Liver (tissue), 8 donors: ENCODE measurements at regions not wholly inside any gene's neighbourhood (a gene's known extent, or its start where the extent isn't known, plus 50 kb on each side); places are given as distances from the start of the nearest gene placed in this dataset.

ENCODE experiments used
- DNase-seq: peaks from one replicate; pipeline ENCODE4 v3.0.0-alpha.2; 2017; ENCODE audit warnings: low spot score
- H3K27ac ChIP-seq, 2 donors: one replicate each; pipeline ENCODE4 v1.7.0; 2013; ENCODE audit warnings: inconsistent platforms in 2 of 2, low read length in 2 of 2, control low read depth in 1 of 2, low read depth in 1 of 2, mild to moderate bottlenecking in 1 of 2
- H3K27me3 ChIP-seq, 4 donors: one replicate each; pipeline versions ENCODE4 v1.6.1 to v1.7.0; 2013; ENCODE audit warnings: low read length in 3 of 4, inconsistent platforms in 1 of 4, mild to moderate bottlenecking in 1 of 4, moderate library complexity in 1 of 4; ENCODE audit not compliant: control insufficient read depth in 4 of 4, insufficient read depth in 4 of 4
- H3K36me3 ChIP-seq, 4 donors: one replicate each; pipeline versions ENCODE4 v1.6.1 to v1.7.0; 2013; ENCODE audit warnings: low read length in 3 of 4, mild to moderate bottlenecking in 3 of 4, low read depth in 1 of 4, moderate library complexity in 1 of 4; ENCODE audit not compliant: control insufficient read depth in 4 of 4, insufficient read depth in 3 of 4
- H3K4me1 ChIP-seq, 4 donors: one replicate each; pipeline versions ENCODE4 v1.6.1 to v1.7.0; 2013; ENCODE audit warnings: low read length in 3 of 4, mild to moderate bottlenecking in 3 of 4, moderate library complexity in 1 of 4; ENCODE audit not compliant: control insufficient read depth in 4 of 4, insufficient read depth in 4 of 4
- H3K4me3 ChIP-seq, 3 donors: one replicate each; pipeline versions ENCODE4 v1.6.1 to v1.7.0; 2013; ENCODE audit warnings: low read length in 3 of 3, control low read depth in 1 of 3, low read depth in 1 of 3, mild to moderate bottlenecking in 1 of 3
- H3K9ac ChIP-seq, 2 donors: one replicate each; pipeline ENCODE4 v1.7.0; 2013; ENCODE audit warnings: low read length in 2 of 2, mild to moderate bottlenecking in 2 of 2, moderate library complexity in 2 of 2, control low read depth in 1 of 2, low read depth in 1 of 2
- H3K9me3 ChIP-seq, 4 donors: one replicate each; pipeline versions ENCODE4 v1.6.1 to v1.7.0; 2013; ENCODE audit warnings: low read length in 3 of 4; ENCODE audit not compliant: control insufficient read depth in 4 of 4
- EGR1 ChIP-seq, 2 donors: IDR thresholded peaks; 2 replicates each; pipeline ENCODE4 v1.6.1; 2016 to 2018; ENCODE audit warnings: antibody characterized with exemption in 2 of 2, low read depth in 2 of 2
- FOXA1 ChIP-seq: IDR thresholded peaks from 2 replicates; pipeline ENCODE4 v1.6.1; 2016; ENCODE audit warnings: antibody characterized with exemption
- FOXA2 ChIP-seq: IDR thresholded peaks from 2 replicates; pipeline ENCODE4 v1.6.1; 2016; ENCODE audit warnings: antibody characterized with exemption
- GABPA ChIP-seq, 2 donors: IDR thresholded peaks in 1 of 2; conservative IDR thresholded peaks in 1 of 2; 2 replicates each; pipeline ENCODE4 v1.6.1; 2016; ENCODE audit warnings: antibody characterized with exemption in 2 of 2, mild to moderate bottlenecking in 1 of 2, moderate library complexity in 1 of 2
- HNF4A ChIP-seq, 2 donors: conservative IDR thresholded peaks; 2 replicates each; pipeline ENCODE4 v1.6.1; 2016; ENCODE audit warnings: antibody characterized with exemption in 2 of 2, mild to moderate bottlenecking in 2 of 2
- HNF4G ChIP-seq: IDR thresholded peaks from 2 replicates; pipeline ENCODE4 v1.6.1; 2016; ENCODE audit warnings: antibody characterized with exemption
- JUND ChIP-seq, 2 donors: IDR thresholded peaks; 2 replicates each; pipeline ENCODE4 v1.6.1; 2016; ENCODE audit warnings: antibody characterized with exemption in 2 of 2
- NR2F2 ChIP-seq: IDR thresholded peaks from 2 replicates; pipeline ENCODE4 v1.6.1; 2016; ENCODE audit warnings: antibody characterized with exemption
- RAD21 ChIP-seq, 2 donors: IDR thresholded peaks; 2 replicates each; pipeline ENCODE4 v1.6.1; 2016; ENCODE audit warnings: antibody characterized with exemption in 2 of 2, mild to moderate bottlenecking in 2 of 2
- RXRA ChIP-seq, 2 donors: IDR thresholded peaks; 2 replicates each; pipeline ENCODE4 v1.6.1; 2017 to 2018; ENCODE audit warnings: antibody characterized with exemption in 2 of 2, mild to moderate bottlenecking in 1 of 2
- SP1 ChIP-seq: IDR thresholded peaks from 2 replicates; pipeline ENCODE4 v1.6.1; 2018; ENCODE audit warnings: antibody characterized with exemption, mild to moderate bottlenecking
- TAF1 ChIP-seq: conservative IDR thresholded peaks from 2 replicates; pipeline ENCODE4 v1.6.1; 2016; ENCODE audit warnings: antibody characterized with exemption, mild to moderate bottlenecking
- YY1 ChIP-seq: IDR thresholded peaks from 2 replicates; pipeline ENCODE4 v1.6.1; 2016; ENCODE audit warnings: antibody characterized with exemption, mild to moderate bottlenecking
- WGBS: extraction: QIAGEN DNeasy Blood & Tissue Kit; methylation state at CpG from one replicate; pipeline ENCODE4 v1.1.7; 2013; 5-methylcytosine and 5-hydroxymethylcytosine counted together
- TF ChIP-seq, protein P1 (sequence below): IDR thresholded peaks from 2 replicates; pipeline ENCODE4 v1.6.1; 2016; ENCODE audit warnings: antibody characterized with exemption
- TF ChIP-seq, protein P2 (sequence below): fragments of 150-350 bp; IDR thresholded peaks from 2 replicates; pipeline ENCODE4 v1.5.1; 2017; ENCODE audit warnings: improper control_type of control experiment, low read depth, low read length; ENCODE audit not compliant: missing input control
- TF ChIP-seq, protein P3 (sequence below): IDR thresholded peaks from 2 replicates; pipeline ENCODE4 v1.6.1; 2016; ENCODE audit warnings: antibody characterized with exemption
- TF ChIP-seq, protein P4 (sequence below): IDR thresholded peaks from 2 replicates; pipeline ENCODE4 v1.6.1; 2016; ENCODE audit warnings: antibody characterized with exemption, mild to moderate bottlenecking
- TF ChIP-seq, protein P5 (sequence below): IDR thresholded peaks from 2 replicates; pipeline ENCODE4 v1.6.1; 2016; ENCODE audit warnings: antibody characterized with exemption
- donor health status: healthy.
- donor health status: healthy.
- donor health status: healthy.
- donor health status: healthy.
- donor health status: healthy.

DNA sequence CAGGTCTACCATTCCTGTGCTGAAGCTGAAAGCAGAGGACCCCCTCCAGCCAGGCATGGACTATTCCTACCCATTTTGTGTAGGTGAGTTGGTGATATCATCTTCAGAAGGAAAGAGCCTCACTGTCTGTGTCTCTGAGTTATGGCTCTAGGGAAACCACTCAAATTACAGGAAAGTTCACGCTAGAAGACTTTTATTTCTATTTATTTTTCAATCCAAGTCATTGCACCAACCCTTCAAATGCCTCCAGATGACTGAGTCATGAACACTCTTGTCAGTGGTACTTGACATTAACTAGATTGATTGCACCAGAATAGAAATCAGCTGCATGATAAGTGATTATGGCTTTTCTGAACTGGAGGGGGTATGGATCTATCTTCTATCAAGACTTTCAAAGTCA lies 338.4 kb downstream of the MBD2 start:
- H3K27me3 ChIP-seq, result peaks cover 0 to 2% (median 0%) of the 10 kb centered on the region in 4 donors
- H3K27ac ChIP-seq, result no peak overlapping the region
- no peak for DNase-seq
- H3K4me1 ChIP-seq, result no peaks in the 10 kb centered on the region
- WGBS, result 69% methylated on average over 1 of the region's 1 CpG
- H3K36me3 ChIP-seq, result no peaks in the 10 kb centered on the region
- TF ChIP-seq TAF1 (no peak), SP1 (no peak), HNF4A (conservative IDR thresholded peaks at IDR 0.05) (no peak), NR2F2 (no peak), JUND (IDR thresholded peaks at IDR 0.05) (no peak), HNF4G (no peak), EGR1 (IDR thresholded peaks at IDR 0.05; ENCODE audit: low read depth in 2 of 2) (no peak), RAD21 (IDR thresholded peaks at IDR 0.05) (no peak), YY1 (no peak), GABPA (IDR thresholded peaks at IDR 0.05 in 1 of 2, conservative IDR thresholded peaks at IDR 0.05 in 1 of 2) (no peak), FOXA1 (no peak), FOXA2 (no peak), RXRA (IDR thresholded peaks at IDR 0.05) (no peak)
- TF ChIP-seq, protein P1, sequence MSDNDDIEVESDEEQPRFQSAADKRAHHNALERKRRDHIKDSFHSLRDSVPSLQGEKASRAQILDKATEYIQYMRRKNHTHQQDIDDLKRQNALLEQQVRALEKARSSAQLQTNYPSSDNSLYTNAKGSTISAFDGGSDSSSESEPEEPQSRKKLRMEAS, result no peak
- TF ChIP-seq, protein P2, sequence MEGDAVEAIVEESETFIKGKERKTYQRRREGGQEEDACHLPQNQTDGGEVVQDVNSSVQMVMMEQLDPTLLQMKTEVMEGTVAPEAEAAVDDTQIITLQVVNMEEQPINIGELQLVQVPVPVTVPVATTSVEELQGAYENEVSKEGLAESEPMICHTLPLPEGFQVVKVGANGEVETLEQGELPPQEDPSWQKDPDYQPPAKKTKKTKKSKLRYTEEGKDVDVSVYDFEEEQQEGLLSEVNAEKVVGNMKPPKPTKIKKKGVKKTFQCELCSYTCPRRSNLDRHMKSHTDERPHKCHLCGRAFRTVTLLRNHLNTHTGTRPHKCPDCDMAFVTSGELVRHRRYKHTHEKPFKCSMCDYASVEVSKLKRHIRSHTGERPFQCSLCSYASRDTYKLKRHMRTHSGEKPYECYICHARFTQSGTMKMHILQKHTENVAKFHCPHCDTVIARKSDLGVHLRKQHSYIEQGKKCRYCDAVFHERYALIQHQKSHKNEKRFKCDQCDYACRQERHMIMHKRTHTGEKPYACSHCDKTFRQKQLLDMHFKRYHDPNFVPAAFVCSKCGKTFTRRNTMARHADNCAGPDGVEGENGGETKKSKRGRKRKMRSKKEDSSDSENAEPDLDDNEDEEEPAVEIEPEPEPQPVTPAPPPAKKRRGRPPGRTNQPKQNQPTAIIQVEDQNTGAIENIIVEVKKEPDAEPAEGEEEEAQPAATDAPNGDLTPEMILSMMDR, result no peak
- TF ChIP-seq, protein P3, sequence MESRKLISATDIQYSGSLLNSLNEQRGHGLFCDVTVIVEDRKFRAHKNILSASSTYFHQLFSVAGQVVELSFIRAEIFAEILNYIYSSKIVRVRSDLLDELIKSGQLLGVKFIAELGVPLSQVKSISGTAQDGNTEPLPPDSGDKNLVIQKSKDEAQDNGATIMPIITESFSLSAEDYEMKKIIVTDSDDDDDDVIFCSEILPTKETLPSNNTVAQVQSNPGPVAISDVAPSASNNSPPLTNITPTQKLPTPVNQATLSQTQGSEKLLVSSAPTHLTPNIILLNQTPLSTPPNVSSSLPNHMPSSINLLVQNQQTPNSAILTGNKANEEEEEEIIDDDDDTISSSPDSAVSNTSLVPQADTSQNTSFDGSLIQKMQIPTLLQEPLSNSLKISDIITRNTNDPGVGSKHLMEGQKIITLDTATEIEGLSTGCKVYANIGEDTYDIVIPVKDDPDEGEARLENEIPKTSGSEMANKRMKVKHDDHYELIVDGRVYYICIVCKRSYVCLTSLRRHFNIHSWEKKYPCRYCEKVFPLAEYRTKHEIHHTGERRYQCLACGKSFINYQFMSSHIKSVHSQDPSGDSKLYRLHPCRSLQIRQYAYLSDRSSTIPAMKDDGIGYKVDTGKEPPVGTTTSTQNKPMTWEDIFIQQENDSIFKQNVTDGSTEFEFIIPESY, result no peak
- TF ChIP-seq, protein P4, sequence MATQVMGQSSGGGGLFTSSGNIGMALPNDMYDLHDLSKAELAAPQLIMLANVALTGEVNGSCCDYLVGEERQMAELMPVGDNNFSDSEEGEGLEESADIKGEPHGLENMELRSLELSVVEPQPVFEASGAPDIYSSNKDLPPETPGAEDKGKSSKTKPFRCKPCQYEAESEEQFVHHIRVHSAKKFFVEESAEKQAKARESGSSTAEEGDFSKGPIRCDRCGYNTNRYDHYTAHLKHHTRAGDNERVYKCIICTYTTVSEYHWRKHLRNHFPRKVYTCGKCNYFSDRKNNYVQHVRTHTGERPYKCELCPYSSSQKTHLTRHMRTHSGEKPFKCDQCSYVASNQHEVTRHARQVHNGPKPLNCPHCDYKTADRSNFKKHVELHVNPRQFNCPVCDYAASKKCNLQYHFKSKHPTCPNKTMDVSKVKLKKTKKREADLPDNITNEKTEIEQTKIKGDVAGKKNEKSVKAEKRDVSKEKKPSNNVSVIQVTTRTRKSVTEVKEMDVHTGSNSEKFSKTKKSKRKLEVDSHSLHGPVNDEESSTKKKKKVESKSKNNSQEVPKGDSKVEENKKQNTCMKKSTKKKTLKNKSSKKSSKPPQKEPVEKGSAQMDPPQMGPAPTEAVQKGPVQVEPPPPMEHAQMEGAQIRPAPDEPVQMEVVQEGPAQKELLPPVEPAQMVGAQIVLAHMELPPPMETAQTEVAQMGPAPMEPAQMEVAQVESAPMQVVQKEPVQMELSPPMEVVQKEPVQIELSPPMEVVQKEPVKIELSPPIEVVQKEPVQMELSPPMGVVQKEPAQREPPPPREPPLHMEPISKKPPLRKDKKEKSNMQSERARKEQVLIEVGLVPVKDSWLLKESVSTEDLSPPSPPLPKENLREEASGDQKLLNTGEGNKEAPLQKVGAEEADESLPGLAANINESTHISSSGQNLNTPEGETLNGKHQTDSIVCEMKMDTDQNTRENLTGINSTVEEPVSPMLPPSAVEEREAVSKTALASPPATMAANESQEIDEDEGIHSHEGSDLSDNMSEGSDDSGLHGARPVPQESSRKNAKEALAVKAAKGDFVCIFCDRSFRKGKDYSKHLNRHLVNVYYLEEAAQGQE, result no peak
- TF ChIP-seq, protein P5, sequence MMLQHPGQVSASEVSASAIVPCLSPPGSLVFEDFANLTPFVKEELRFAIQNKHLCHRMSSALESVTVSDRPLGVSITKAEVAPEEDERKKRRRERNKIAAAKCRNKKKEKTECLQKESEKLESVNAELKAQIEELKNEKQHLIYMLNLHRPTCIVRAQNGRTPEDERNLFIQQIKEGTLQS, result no peak
- H3K9me3 ChIP-seq, result no peaks in the 10 kb centered on the region
- H3K9ac ChIP-seq, result no peak overlapping the region
- no peak overlapping the region for H3K4me3 ChIP-seq

DNA sequence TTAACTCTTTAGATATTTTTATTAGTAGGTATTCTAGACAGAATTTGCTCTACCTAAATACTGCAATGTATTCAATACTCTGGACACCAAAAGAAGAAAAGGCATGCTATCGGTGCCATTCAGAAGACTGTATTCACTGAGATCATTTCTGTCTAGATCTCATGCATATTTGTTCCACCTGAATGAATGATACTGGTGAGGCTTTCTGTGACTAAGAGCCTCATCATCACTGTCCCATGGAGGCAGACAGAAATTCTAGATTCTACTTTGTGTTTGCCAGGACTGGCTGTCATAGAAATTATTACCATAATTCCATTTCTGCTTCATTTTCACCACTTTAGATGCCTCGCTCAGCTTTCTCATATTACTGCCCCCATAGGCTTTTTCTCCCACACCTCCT lies 340.7 kb downstream of the MBD2 start:
- Histone ChIP-seq H3K27me3 (peaks cover 0 to 2% (median 0%) of the 10 kb centered on the region in 4 donors), H3K9ac (no peak overlapping the region), H3K4me3 (no peak overlapping the region), H3K9me3 (no peaks in the 10 kb centered on the region), H3K4me1 (no peaks in the 10 kb centered on the region), H3K27ac (no peak overlapping the region), H3K36me3 (no peaks in the 10 kb centered on the region)
- no peak for DNase-seq
- no peak for TF ChIP-seq SP1
- TF ChIP-seq FOXA1, result no peak
- WGBS, result 91% methylated on average over 2 of the region's 2 CpGs
